IMR-90 (cell line): ENCODE measurements at regions not wholly inside any gene's neighbourhood (a gene's known extent, or its start where the extent isn't known, plus 50 kb on each side); places are given as distances from the start of the nearest gene placed in this dataset.

Experiments
- ATAC-seq: fragments of 200-7000 bp; cut with Tn5 transposase; 2 replicates; pipeline ENCODE4 v1.9.1; 2020; ENCODE audit warnings: low read depth, mild to moderate bottlenecking, moderate library complexity
- BruUV-seq: library from RNA; stranded (reverse); fragments of 400-500 nt; replicated peaks from 2 replicates; lab custom pipeline; 2021; lab: Mats Ljungman, UMichigan
- CTCF ChIA-PET: fragments of 300-600 bp; formaldehyde crosslinking; extraction: SDS; loops from one replicate; lab custom pipeline; 2021; ENCODE audit warnings: antibody characterized with exemption; lab: Yijun Ruan, JAX
- POLR2A ChIA-PET: fragments of 300-600 bp; sonication (Branson Sonifier 250); formaldehyde crosslinking; loops from one replicate; lab custom pipeline; 2022; ENCODE audit warnings: antibody characterized with exemption; ENCODE audit not compliant: unreplicated experiment; lab: Charles Lee
- DNase-seq: peaks from one replicate; pipeline ENCODE4 v3.0.0; 2013
- H2AFZ ChIP-seq: replicated peaks from 2 replicates; pipeline ENCODE3; 2013; ENCODE audit warnings: low read length, mild to moderate bottlenecking; ENCODE audit not compliant: poor library complexity
- H2AK5ac ChIP-seq: 2 replicates; pipeline ENCODE4 v1.6.1; 2013; ENCODE audit warnings: low read depth, low read length, inconsistent platforms
- H2AK9ac ChIP-seq: replicated peaks from 2 replicates; pipeline ENCODE3; 2013; ENCODE audit warnings: mild to moderate bottlenecking, low read depth, low read length, moderate library complexity; ENCODE audit not compliant: poor library complexity
- H2BK120ac ChIP-seq: 2 replicates; pipeline ENCODE4 v1.6.1; 2013; ENCODE audit warnings: low read depth, low read length, inconsistent platforms
- H2BK15ac ChIP-seq: 3 replicates; pipeline ENCODE4 v1.6.1; 2013; ENCODE audit warnings: low read depth, low read length, inconsistent platforms
- H2BK20ac ChIP-seq: 2 replicates; pipeline ENCODE4 v1.6.1; 2013; ENCODE audit warnings: low read depth, mild to moderate bottlenecking, inconsistent platforms, low read length, moderate library complexity
- H2BK5ac ChIP-seq: 2 replicates; pipeline ENCODE4 v1.6.1; 2013; ENCODE audit warnings: mild to moderate bottlenecking, low read depth, low read length, inconsistent platforms; ENCODE audit not compliant: poor library complexity, severe bottlenecking
- H3K14ac ChIP-seq: replicated peaks from 2 replicates; pipeline ENCODE4 v1.6.1; 2013; ENCODE audit warnings: low read depth, low read length, inconsistent platforms
- H3K18ac ChIP-seq: 2 replicates; pipeline ENCODE4 v1.6.1; 2013; ENCODE audit warnings: low read depth, low read length, control low read depth
- H3K23ac ChIP-seq: 2 replicates; pipeline ENCODE4 v1.6.1; 2013; ENCODE audit warnings: low read depth, low read length, inconsistent platforms
- H3K27ac ChIP-seq: 2 replicates; pipeline ENCODE4 v1.5.1; 2013; ENCODE audit warnings: mild to moderate bottlenecking, control low read depth, low read length; ENCODE audit not compliant: insufficient read depth
- H3K27me3 ChIP-seq: 2 replicates; pipeline ENCODE4 v1.6.1; 2013; ENCODE audit warnings: low read length; ENCODE audit not compliant: control insufficient read depth, insufficient read depth
- H3K36me3 ChIP-seq: 2 replicates; pipeline ENCODE4 v1.6.1; 2013; ENCODE audit warnings: low read length, mixed read lengths; ENCODE audit not compliant: control insufficient read depth, insufficient read depth
- H3K4ac ChIP-seq: 2 replicates; pipeline ENCODE4 v1.6.1; 2013; ENCODE audit warnings: low read depth, low read length, inconsistent platforms
- H3K4me1 ChIP-seq: 2 replicates; pipeline ENCODE4 v1.6.1; 2013; ENCODE audit warnings: low read length, mixed read lengths; ENCODE audit not compliant: control insufficient read depth, insufficient read depth
- H3K4me2 ChIP-seq: 2 replicates; pipeline ENCODE4 v1.6.1; 2013; ENCODE audit warnings: low read depth, mild to moderate bottlenecking, control low read depth, low read length, moderate library complexity
- H3K4me3 ChIP-seq: 2 replicates; pipeline ENCODE4 v1.5.1; 2013; ENCODE audit warnings: low read depth, mild to moderate bottlenecking, control low read depth, low read length, moderate library complexity; ENCODE audit not compliant: insufficient read depth
- H3K56ac ChIP-seq: 2 replicates; pipeline ENCODE4 v1.6.1; 2013; ENCODE audit warnings: low read length, inconsistent platforms; ENCODE audit not compliant: insufficient read depth; ENCODE audit errors: extremely low read depth
- H3K79me1 ChIP-seq, 2 experiments: 2 replicates each; pipeline ENCODE4 v1.6.1; 2013; ENCODE audit warnings: low read length in 2 of 2, inconsistent platforms in 1 of 2, low read depth in 1 of 2
- H3K9ac ChIP-seq: 2 replicates; pipeline ENCODE4 v1.6.1; 2013; ENCODE audit warnings: low read depth, low read length, control low read depth
- H3K9me1 ChIP-seq: 2 replicates; pipeline ENCODE4 v1.6.1; 2013; ENCODE audit warnings: low read length, inconsistent platforms; ENCODE audit not compliant: insufficient read depth
- H3K9me3 ChIP-seq: 2 replicates; pipeline ENCODE4 v1.6.1; 2013; ENCODE audit warnings: low read length; ENCODE audit not compliant: control insufficient read depth, insufficient read depth
- H4K20me1 ChIP-seq: 2 replicates; pipeline ENCODE4 v1.6.1; 2013; ENCODE audit warnings: low read length, inconsistent platforms; ENCODE audit not compliant: insufficient read depth
- H4K5ac ChIP-seq: 2 replicates; pipeline ENCODE4 v1.6.1; 2013; ENCODE audit warnings: mild to moderate bottlenecking, low read depth, low read length, control low read depth
- H4K8ac ChIP-seq, 2 experiments: 2 replicates each; pipeline ENCODE4 v1.6.1; 2013; ENCODE audit warnings: low read depth in 2 of 2, low read length in 2 of 2, control low read depth in 1 of 2, inconsistent platforms in 1 of 2
- H4K91ac ChIP-seq: 2 replicates; pipeline ENCODE4 v1.6.1; 2013; ENCODE audit warnings: low read depth, low read length, inconsistent platforms; ENCODE audit not compliant: insufficient read depth
- BHLHE40 ChIP-seq: fragments of 150-350 bp; IDR thresholded peaks from 2 replicates; pipeline ENCODE4 v1.6.1; 2016; ENCODE audit warnings: mild to moderate bottlenecking, low read depth, low read length
- CTCF ChIP-seq: conservative IDR thresholded peaks from 2 replicates; pipeline ENCODE4 v1.5.1; 2012; ENCODE audit warnings: mild to moderate bottlenecking, low read depth, low read length, improper control_type of control experiment
- MAFK ChIP-seq: IDR thresholded peaks from 2 replicates; pipeline ENCODE4 v1.6.1; 2012; ENCODE audit warnings: low read depth, low read length, improper control_type of control experiment
- MAZ ChIP-seq: IDR thresholded peaks from 2 replicates; pipeline ENCODE4 v1.6.1; 2012; ENCODE audit warnings: low read depth, mild to moderate bottlenecking, low read length, improper control_type of control experiment, moderate library complexity, borderline replicate concordance
- MXI1 ChIP-seq: IDR thresholded peaks from 2 replicates; pipeline ENCODE4 v1.6.1; 2012; ENCODE audit warnings: low read depth, mild to moderate bottlenecking, low read length, moderate library complexity, borderline replicate concordance
- NFE2L2 ChIP-seq: fragments of 150-350 bp; IDR thresholded peaks from 2 replicates; pipeline ENCODE4 v1.6.1; 2016; ENCODE audit warnings: low read depth, mild to moderate bottlenecking, low read length
- POLR2A ChIP-seq: IDR thresholded peaks from 2 replicates; pipeline ENCODE4 v1.6.1; 2012; ENCODE audit warnings: mild to moderate bottlenecking, low read depth, low read length
- RAD21 ChIP-seq: IDR thresholded peaks from 2 replicates; pipeline ENCODE4 v1.6.1; 2012; ENCODE audit warnings: low read length, improper control_type of control experiment
- RCOR1 ChIP-seq: IDR thresholded peaks from 2 replicates; pipeline ENCODE4 v1.6.1; 2012; ENCODE audit warnings: mild to moderate bottlenecking, low read length, improper control_type of control experiment; ENCODE audit not compliant: insufficient replicate concordance
- RFX5 ChIP-seq: IDR thresholded peaks from 2 replicates; pipeline ENCODE4 v1.8.0; 2012; ENCODE audit warnings: low read depth, mild to moderate bottlenecking, low read length, moderate library complexity
- SMC3 ChIP-seq: fragments of 150-350 bp; IDR thresholded peaks from 2 replicates; pipeline ENCODE4 v1.6.1; 2016; ENCODE audit warnings: low read depth, mild to moderate bottlenecking, antibody characterized with exemption, low read length, moderate library complexity
- USF2 ChIP-seq: fragments of 150-350 bp; IDR thresholded peaks from 2 replicates; pipeline ENCODE4 v1.6.1; 2017; ENCODE audit warnings: mild to moderate bottlenecking, antibody characterized with exemption, low read length, low read depth
- WGBS, 2 experiments: methylation state at CpG; one replicate each; pipeline versions ENCODE4 v1.1.5 to v1.1.7; 2013; ENCODE audit warnings: missing lambda C conversion rate in 2 of 2; ENCODE audit not compliant: insufficient read length in 1 of 2; ENCODE audit errors: extremely low coverage in 2 of 2; 5-methylcytosine and 5-hydroxymethylcytosine counted together
- dilution Hi-C: fragments of 300-500 bp; cut with HindIII; formaldehyde crosslinking; loops from one replicate; pipeline ENCODE4 v1.14.3; 2018; ENCODE audit warnings: low sequenced_read_pairs; ENCODE audit not compliant: unreplicated experiment
- in situ Hi-C: fragments of 300-500 bp; cut with MboI; formaldehyde crosslinking; loops from 3 replicates; pipeline ENCODE4 v1.14.3; 2019; ENCODE audit warnings: low sequenced_read_pairs, inconsistent platforms, mixed read lengths
- intact Hi-C: fragments of 100-400 bp; cut with micrococcal nuclease; formaldehyde crosslinking; loops from 2 replicates; pipeline ENCODE4 v1.10.0; 2022

- Histone ChIP-seq H3K4me3 (no peak overlapping the region), H4K5ac (no peak overlapping the region), H3K9ac (no peak overlapping the region), H2AK5ac (no peak overlapping the region), H3K27me3 (no peaks in the 10 kb centered on the region), H4K91ac (no peak overlapping the region), H3K56ac (no peak overlapping the region), H4K20me1 (no peaks in the 10 kb centered on the region), H3K4me1 (no peaks in the 10 kb centered on the region), H2AK9ac (no peak overlapping the region), H3K18ac (no peak overlapping the region), H2BK15ac (no peak overlapping the region), H3K23ac (no peak overlapping the region), H3K4ac (no peak overlapping the region), H3K4me2 (no peak overlapping the region), H2AFZ (no peak overlapping the region), H2BK20ac (no peak overlapping the region), H3K36me3 (no peaks in the 10 kb centered on the region), H3K14ac (no peak overlapping the region), H2BK120ac (no peak overlapping the region), H3K27ac (no peak overlapping the region), H3K9me3 (no peaks in the 10 kb centered on the region; the same call in none of the 2 replicates), H4K8ac (no peak overlapping the region), H3K9me1 (no peaks in the 10 kb centered on the region), H3K79me1 (no peaks in the 10 kb centered on the region), H2BK5ac (no peak overlapping the region)
- in situ Hi-C loops (no loop called here), intact Hi-C loops (no loop called here), dilution Hi-C loops (no loop called here)
- DNase-seq (no peak), ATAC-seq (no peak)
- no TSS peak for BruUV-seq
- ChIA-PET POLR2A (no interaction called here), CTCF (no interaction called here)
- WGBS, 2 experiments = no CpG with 5 or more reads among the region's 2 CpGs
- no peak for TF ChIP-seq CTCF
- TF ChIP-seq BHLHE40 = no peak
- no peak for TF ChIP-seq RAD21
- TF ChIP-seq MAFK = no peak
- TF ChIP-seq NFE2L2 = no peak
- TF ChIP-seq RFX5 = no peak
- TF ChIP-seq RCOR1 = no peak
- TF ChIP-seq USF2 = no peak
- TF ChIP-seq POLR2A = no peak
- TF ChIP-seq MXI1 = no peak
- TF ChIP-seq MAZ = no peak
- TF ChIP-seq SMC3 = no peak
Measured at GRCh38 chr2:107069890-107070289, 183.9 kb upstream of the ST6GAL2 start.
